Liver (tissue), 8 donors: ENCODE measurements at regions not wholly inside any gene's neighbourhood (a gene's known extent, or its start where the extent isn't known, plus 50 kb on each side); places are given as distances from the start of the nearest gene placed in this dataset.

Source experiments
- DNase-seq: peaks from one replicate; pipeline ENCODE4 v3.0.0-alpha.2; 2017; ENCODE audit warnings: low spot score
- H3K27ac ChIP-seq, 2 donors: one replicate each; pipeline ENCODE4 v1.7.0; 2013; ENCODE audit warnings: inconsistent platforms in 2 of 2, low read length in 2 of 2, control low read depth in 1 of 2, low read depth in 1 of 2, mild to moderate bottlenecking in 1 of 2
- H3K27me3 ChIP-seq, 4 donors: one replicate each; pipeline versions ENCODE4 v1.6.1 to v1.7.0; 2013; ENCODE audit warnings: low read length in 3 of 4, inconsistent platforms in 1 of 4, mild to moderate bottlenecking in 1 of 4, moderate library complexity in 1 of 4; ENCODE audit not compliant: control insufficient read depth in 4 of 4, insufficient read depth in 4 of 4
- H3K36me3 ChIP-seq, 4 donors: one replicate each; pipeline versions ENCODE4 v1.6.1 to v1.7.0; 2013; ENCODE audit warnings: low read length in 3 of 4, mild to moderate bottlenecking in 3 of 4, low read depth in 1 of 4, moderate library complexity in 1 of 4; ENCODE audit not compliant: control insufficient read depth in 4 of 4, insufficient read depth in 3 of 4
- H3K4me1 ChIP-seq, 4 donors: one replicate each; pipeline versions ENCODE4 v1.6.1 to v1.7.0; 2013; ENCODE audit warnings: low read length in 3 of 4, mild to moderate bottlenecking in 3 of 4, moderate library complexity in 1 of 4; ENCODE audit not compliant: control insufficient read depth in 4 of 4, insufficient read depth in 4 of 4
- H3K4me3 ChIP-seq, 3 donors: one replicate each; pipeline versions ENCODE4 v1.6.1 to v1.7.0; 2013; ENCODE audit warnings: low read length in 3 of 3, control low read depth in 1 of 3, low read depth in 1 of 3, mild to moderate bottlenecking in 1 of 3
- H3K9ac ChIP-seq, 2 donors: one replicate each; pipeline ENCODE4 v1.7.0; 2013; ENCODE audit warnings: low read length in 2 of 2, mild to moderate bottlenecking in 2 of 2, moderate library complexity in 2 of 2, control low read depth in 1 of 2, low read depth in 1 of 2
- H3K9me3 ChIP-seq, 4 donors: one replicate each; pipeline versions ENCODE4 v1.6.1 to v1.7.0; 2013; ENCODE audit warnings: low read length in 3 of 4; ENCODE audit not compliant: control insufficient read depth in 4 of 4
- ATF3 ChIP-seq: IDR thresholded peaks from 2 replicates; pipeline ENCODE4 v1.6.1; 2016; ENCODE audit warnings: antibody characterized with exemption
- CTCF ChIP-seq: fragments of 150-350 bp; IDR thresholded peaks from 2 replicates; pipeline ENCODE4 v1.5.1; 2017; ENCODE audit warnings: improper control_type of control experiment, low read depth, low read length; ENCODE audit not compliant: missing input control
- EGR1 ChIP-seq, 2 donors: IDR thresholded peaks; 2 replicates each; pipeline ENCODE4 v1.6.1; 2016 to 2018; ENCODE audit warnings: antibody characterized with exemption in 2 of 2, low read depth in 2 of 2
- FOXA1 ChIP-seq: IDR thresholded peaks from 2 replicates; pipeline ENCODE4 v1.6.1; 2016; ENCODE audit warnings: antibody characterized with exemption
- GABPA ChIP-seq, 2 donors: IDR thresholded peaks in 1 of 2; conservative IDR thresholded peaks in 1 of 2; 2 replicates each; pipeline ENCODE4 v1.6.1; 2016; ENCODE audit warnings: antibody characterized with exemption in 2 of 2, mild to moderate bottlenecking in 1 of 2, moderate library complexity in 1 of 2
- HNF4G ChIP-seq: IDR thresholded peaks from 2 replicates; pipeline ENCODE4 v1.6.1; 2016; ENCODE audit warnings: antibody characterized with exemption
- JUND ChIP-seq, 2 donors: IDR thresholded peaks; 2 replicates each; pipeline ENCODE4 v1.6.1; 2016; ENCODE audit warnings: antibody characterized with exemption in 2 of 2
- MAX ChIP-seq: IDR thresholded peaks from 2 replicates; pipeline ENCODE4 v1.6.1; 2016; ENCODE audit warnings: antibody characterized with exemption
- NR2F2 ChIP-seq: IDR thresholded peaks from 2 replicates; pipeline ENCODE4 v1.6.1; 2016; ENCODE audit warnings: antibody characterized with exemption
- RAD21 ChIP-seq, 2 donors: IDR thresholded peaks; 2 replicates each; pipeline ENCODE4 v1.6.1; 2016; ENCODE audit warnings: antibody characterized with exemption in 2 of 2, mild to moderate bottlenecking in 2 of 2
- REST ChIP-seq: IDR thresholded peaks from 2 replicates; pipeline ENCODE4 v1.6.1; 2016; ENCODE audit warnings: antibody characterized with exemption, mild to moderate bottlenecking
- RXRA ChIP-seq, 2 donors: IDR thresholded peaks; 2 replicates each; pipeline ENCODE4 v1.6.1; 2017 to 2018; ENCODE audit warnings: antibody characterized with exemption in 2 of 2, mild to moderate bottlenecking in 1 of 2
- SP1 ChIP-seq: IDR thresholded peaks from 2 replicates; pipeline ENCODE4 v1.6.1; 2018; ENCODE audit warnings: antibody characterized with exemption, mild to moderate bottlenecking
- TAF1 ChIP-seq: conservative IDR thresholded peaks from 2 replicates; pipeline ENCODE4 v1.6.1; 2016; ENCODE audit warnings: antibody characterized with exemption, mild to moderate bottlenecking
- YY1 ChIP-seq: IDR thresholded peaks from 2 replicates; pipeline ENCODE4 v1.6.1; 2016; ENCODE audit warnings: antibody characterized with exemption, mild to moderate bottlenecking
- WGBS: extraction: QIAGEN DNeasy Blood & Tissue Kit; methylation state at CpG from one replicate; pipeline ENCODE4 v1.1.7; 2013; 5-methylcytosine and 5-hydroxymethylcytosine counted together
- donor health status: healthy.
- donor health status: healthy.
- donor health status: healthy.
- donor health status: healthy.
- donor health status: healthy.

GRCh38 chr21:35540950-35541638, 492.0 kb upstream of the RUNX1 start (continued):
- TF ChIP-seq GABPA (IDR thresholded peaks at IDR 0.05 in 1 of 2, conservative IDR thresholded peaks at IDR 0.05 in 1 of 2) = no peak
- no peak for TF ChIP-seq JUND (IDR thresholded peaks at IDR 0.05)
- no peak for TF ChIP-seq MAX

- no peak for DNase-seq
- Histone ChIP-seq H3K4me1 (no peaks in the 10 kb centered on the region), H3K9ac (no peak overlapping the region), H3K27ac (no peak overlapping the region), H3K9me3 (no peaks in the 10 kb centered on the region), H3K27me3 (peaks cover 0 to 5% (median 2%) of the 10 kb centered on the region in 4 donors), H3K36me3 (no peaks in the 10 kb centered on the region), H3K4me3 (no peak overlapping the region)
- TF ChIP-seq RAD21 (IDR thresholded peaks at IDR 0.05) (no peak), RXRA (IDR thresholded peaks at IDR 0.05) (no peak), FOXA1 (no peak), JUND (IDR thresholded peaks at IDR 0.05) (no peak), TAF1 (no peak), SP1 (no peak), ATF3 (no peak), REST (no peak), MAX (no peak), GABPA (IDR thresholded peaks at IDR 0.05 in 1 of 2, conservative IDR thresholded peaks at IDR 0.05 in 1 of 2) (no peak), EGR1 (IDR thresholded peaks at IDR 0.05; ENCODE audit: low read depth in 2 of 2) (no peak), CTCF (no peak), YY1 (no peak), HNF4G (no peak), NR2F2 (no peak)
- 78% methylated on average over 1 of the region's 1 CpG for WGBS
These were observed 489.3 kb upstream of the RUNX1 start for GRCh38 chr21:35538386-35538785.

- DNase-seq = no peak
- Histone ChIP-seq H3K27me3 (peaks cover 0 to 5% (median under 1%) of the 10 kb centered on the region in 4 donors), H3K36me3 (no peaks in the 10 kb centered on the region), H3K4me3 (no peak overlapping the region), H3K9me3 (no peaks in the 10 kb centered on the region), H3K4me1 (no peaks in the 10 kb centered on the region), H3K9ac (no peak overlapping the region), H3K27ac (no peak overlapping the region)
- WGBS = 96% methylated on average over 2 of the region's 2 CpGs
- no peak for TF ChIP-seq ATF3
- no peak for TF ChIP-seq EGR1 (IDR thresholded peaks at IDR 0.05; ENCODE audit: low read depth in 2 of 2)
- TF ChIP-seq JUND (IDR thresholded peaks at IDR 0.05) = no peak
These were observed 488.5 kb upstream of the RUNX1 start for GRCh38 chr21:35537604-35538003.
